HG02759 (cell line): ENCODE measurements at regions not wholly inside any gene's neighbourhood (a gene's known extent, or its start where the extent isn't known, plus 50 kb on each side); places are given as distances from the start of the nearest gene placed in this dataset.

Experiments used
- ATAC-seq: cut with Tn5 transposase; IDR thresholded peaks from one replicate; pipeline ENCODE4 v1.9.1; 2021; ENCODE audit warnings: mild to moderate bottlenecking, moderate library complexity; ENCODE audit not compliant: unreplicated experiment

- ATAC-seq = no peak
Measured at GRCh38 chr15:66900586-66901310, 164.7 kb upstream of the SMAD3 start.

- ATAC-seq = no peak
Measured at GRCh38 chr15:66901336-66902100, 163.9 kb upstream of the SMAD3 start.

- no peak for ATAC-seq
Measured at GRCh38 chr15:66905185-66905584, 160.2 kb upstream of the SMAD3 start.

- ATAC-seq = no peak
Measured at GRCh38 chr15:66905954-66906353, 159.4 kb upstream of the SMAD3 start.

GRCh38 chr15:66906668-66907614, 158.5 kb upstream of the SMAD3 start:
- ATAC-seq = no peak

GRCh38 chr15:66907826-66908743, 157.3 kb upstream of the SMAD3 start:
- no peak for ATAC-seq

GRCh38 chr15:66908744-66909095, 156.7 kb upstream of the SMAD3 start:
- ATAC-seq = no peak

GRCh38 chr15:66909381-66909890, 156.0 kb upstream of the SMAD3 start:
- no peak for ATAC-seq

- ATAC-seq = no peak
Measured at GRCh38 chr15:66911131-66911700, 154.2 kb upstream of the SMAD3 start.

- ATAC-seq = no peak
Measured at GRCh38 chr15:66912001-66912400, 153.4 kb upstream of the SMAD3 start.

- no peak for ATAC-seq
Measured at GRCh38 chr15:66912441-66912840, 153.0 kb upstream of the SMAD3 start.

- no peak for ATAC-seq
Measured at GRCh38 chr15:66917904-66918448, 147.4 kb upstream of the SMAD3 start.

- no peak for ATAC-seq
Measured at GRCh38 chr15:66919421-66919820, 146.0 kb upstream of the SMAD3 start.

GRCh38 chr15:66921319-66921915, 144.0 kb upstream of the SMAD3 start:
- no peak for ATAC-seq

- ATAC-seq = no peak
Measured at GRCh38 chr15:66922608-66923007, 142.8 kb upstream of the SMAD3 start.

- ATAC-seq = no peak
Measured at GRCh38 chr15:66923438-66923881, 141.9 kb upstream of the SMAD3 start.

GRCh38 chr15:66924889-66925288, 140.5 kb upstream of the SMAD3 start:
- ATAC-seq = no peak

- ATAC-seq = no peak
Measured at GRCh38 chr15:66925721-66926120, 139.7 kb upstream of the SMAD3 start.
